Spleen (tissue), 7 donors: ENCODE measurements at regions not wholly inside any gene's neighbourhood (a gene's known extent, or its start where the extent isn't known, plus 50 kb on each side); places are given as distances from the start of the nearest gene placed in this dataset.

Experiments
- CTCF ChIP-seq, 11 experiments: fragments of 200-600 bp in 7 of 11; fragments of 450-650 bp in 4 of 11; sonication (generic) in 4 of 11; IDR thresholded peaks in 8 of 11; conservative IDR thresholded peaks in 3 of 11; 1 replicate in 7 of 11; 2 replicates in 4 of 11; pipeline versions ENCODE4 v1.4.0 to v1.8.0; 2016 to 2021; ENCODE audit warnings: antibody characterized with exemption in 11 of 11, inconsistent platforms in 4 of 11, mild to moderate bottlenecking in 1 of 11
- POLR2A ChIP-seq, 3 donors: fragments of 450-650 bp; IDR thresholded peaks; one replicate each; pipeline ENCODE4 v1.5.1; 2017; ENCODE audit warnings: antibody characterized with exemption in 3 of 3, mild to moderate bottlenecking in 1 of 3
- POLR2AphosphoS5 ChIP-seq, 3 donors: sonication (generic); formaldehyde crosslinking; IDR thresholded peaks; one replicate each; pipeline ENCODE4 v1.5.1; 2017; ENCODE audit warnings: antibody characterized with exemption in 3 of 3
- donor health status: DM: no; HTN: no; CAD: no; lungs with moderate emphysema.
- donor health status: DM: no; HTN: no; CAD: no.
- donor health status: DM: no; HTN: no; CAD: no.

DNA sequence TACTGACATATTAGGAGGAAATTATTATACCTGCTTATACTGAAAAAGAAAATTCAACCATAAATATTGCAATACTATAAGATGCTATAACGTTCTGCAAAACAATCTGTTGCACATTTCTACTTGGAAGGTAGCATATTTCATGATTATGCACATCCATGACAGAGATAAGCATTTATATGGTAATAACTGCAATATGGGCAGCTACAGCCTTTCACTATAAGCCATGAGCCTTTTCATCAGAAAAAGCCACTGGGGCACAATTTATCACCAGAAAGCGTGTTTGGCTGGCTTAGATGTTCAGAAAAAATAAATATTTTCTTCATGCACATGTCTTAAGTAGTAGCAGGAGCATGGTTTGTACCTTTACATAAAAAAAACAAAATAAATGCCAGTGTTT is 340.7 kb downstream of the GALC start:
- TF ChIP-seq CTCF (IDR thresholded peaks at IDR 0.05 in 8 of 11, conservative IDR thresholded peaks at IDR 0.05 in 3 of 11): no peak
- TF ChIP-seq POLR2AphosphoS5 (IDR thresholded peaks at IDR 0.05): no peak
- TF ChIP-seq POLR2A (IDR thresholded peaks at IDR 0.05): no peak
